ENCODE measurements at regions not wholly inside any gene's neighbourhood (a gene's known extent, or its start where the extent isn't known, plus 50 kb on each side); places are given as distances from the start of the nearest gene placed in this dataset.

DNA sequence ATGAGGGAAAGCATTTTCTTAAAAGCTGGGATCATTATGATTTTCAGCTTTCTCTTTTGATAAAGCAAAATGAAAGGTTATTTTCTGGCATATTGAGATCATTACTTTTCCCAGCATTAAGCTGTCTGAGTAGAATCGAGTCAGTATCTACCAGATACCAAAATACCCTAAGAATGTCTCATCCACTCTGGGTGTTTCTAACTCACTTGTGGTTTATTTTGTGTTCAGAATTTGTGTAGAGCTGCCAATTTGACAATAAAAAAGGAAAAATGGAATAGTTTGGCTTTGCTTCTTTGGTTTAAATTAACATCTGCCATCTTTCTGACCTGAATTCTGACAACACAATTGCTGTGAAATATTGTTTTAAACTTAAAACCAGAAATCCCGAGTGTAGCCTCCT, 438.7 kb upstream of the ARGLU1 start (continued):
- TF ChIP-seq, protein P1, sequence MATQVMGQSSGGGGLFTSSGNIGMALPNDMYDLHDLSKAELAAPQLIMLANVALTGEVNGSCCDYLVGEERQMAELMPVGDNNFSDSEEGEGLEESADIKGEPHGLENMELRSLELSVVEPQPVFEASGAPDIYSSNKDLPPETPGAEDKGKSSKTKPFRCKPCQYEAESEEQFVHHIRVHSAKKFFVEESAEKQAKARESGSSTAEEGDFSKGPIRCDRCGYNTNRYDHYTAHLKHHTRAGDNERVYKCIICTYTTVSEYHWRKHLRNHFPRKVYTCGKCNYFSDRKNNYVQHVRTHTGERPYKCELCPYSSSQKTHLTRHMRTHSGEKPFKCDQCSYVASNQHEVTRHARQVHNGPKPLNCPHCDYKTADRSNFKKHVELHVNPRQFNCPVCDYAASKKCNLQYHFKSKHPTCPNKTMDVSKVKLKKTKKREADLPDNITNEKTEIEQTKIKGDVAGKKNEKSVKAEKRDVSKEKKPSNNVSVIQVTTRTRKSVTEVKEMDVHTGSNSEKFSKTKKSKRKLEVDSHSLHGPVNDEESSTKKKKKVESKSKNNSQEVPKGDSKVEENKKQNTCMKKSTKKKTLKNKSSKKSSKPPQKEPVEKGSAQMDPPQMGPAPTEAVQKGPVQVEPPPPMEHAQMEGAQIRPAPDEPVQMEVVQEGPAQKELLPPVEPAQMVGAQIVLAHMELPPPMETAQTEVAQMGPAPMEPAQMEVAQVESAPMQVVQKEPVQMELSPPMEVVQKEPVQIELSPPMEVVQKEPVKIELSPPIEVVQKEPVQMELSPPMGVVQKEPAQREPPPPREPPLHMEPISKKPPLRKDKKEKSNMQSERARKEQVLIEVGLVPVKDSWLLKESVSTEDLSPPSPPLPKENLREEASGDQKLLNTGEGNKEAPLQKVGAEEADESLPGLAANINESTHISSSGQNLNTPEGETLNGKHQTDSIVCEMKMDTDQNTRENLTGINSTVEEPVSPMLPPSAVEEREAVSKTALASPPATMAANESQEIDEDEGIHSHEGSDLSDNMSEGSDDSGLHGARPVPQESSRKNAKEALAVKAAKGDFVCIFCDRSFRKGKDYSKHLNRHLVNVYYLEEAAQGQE (IDR thresholded peaks at IDR 0.05; ENCODE audit: low read depth, low read length) = no peak
- no peak for TF ChIP-seq JUND (IDR thresholded peaks at IDR 0.05)
- no peak for TF ChIP-seq TEAD4 (IDR thresholded peaks at IDR 0.05; ENCODE audit: borderline replicate concordance, insufficient read depth)
- no peak for TF ChIP-seq GABPA (IDR thresholded peaks at IDR 0.05; ENCODE audit: low read depth)

DNA sequence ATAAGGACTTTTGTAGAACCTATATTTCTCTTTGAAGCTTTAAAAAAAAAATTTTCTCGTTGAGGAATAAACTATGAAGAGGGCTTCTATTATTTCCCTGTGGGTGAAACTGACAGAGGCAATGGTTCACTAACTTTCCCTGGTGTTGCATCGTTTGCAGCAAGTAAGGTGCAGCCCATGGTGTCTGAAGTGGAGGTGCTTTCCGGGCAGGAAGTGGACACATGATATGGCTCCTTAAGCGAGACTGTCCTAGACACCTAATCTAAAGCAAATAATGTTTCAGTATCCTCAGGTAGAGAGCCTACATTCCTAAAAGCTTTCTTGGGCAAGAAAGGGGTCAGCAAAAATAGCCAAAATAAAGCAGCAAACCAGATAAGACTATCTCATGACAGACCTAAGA, 437.6 kb upstream of the ARGLU1 start:
- no peaks in the 10 kb centered on the region for H3K9me3 ChIP-seq
- no peak overlapping the region for H2AFZ ChIP-seq (ENCODE audit: low read depth)
- no peaks in the 10 kb centered on the region for H4K20me1 ChIP-seq (ENCODE audit: insufficient read depth)
- no peaks in the 10 kb centered on the region for H3K9me2 ChIP-seq
- H3F3A ChIP-seq (replicated peaks; ENCODE audit: insufficient read depth) = no peaks in the 10 kb centered on the region
- POLR2A ChIA-PET = no interaction called here
- H3K27ac ChIP-seq (ENCODE audit: low read depth in 2 of 2, low read length in 1 of 2) = no peak overlapping the region
- H3K4me3 ChIP-seq (ENCODE audit: low read depth in 2 of 2, low read length in 1 of 2) = no peak overlapping the region
- H3K4me1 ChIP-seq (ENCODE audit: control insufficient read depth in 1 of 2, insufficient read depth in 2 of 2, low read depth in 1 of 2, low read length in 1 of 2) = no peaks in the 10 kb centered on the region
- H3K36me3 ChIP-seq (replicated peaks in 1 of 2; ENCODE audit: control insufficient read depth in 1 of 2, insufficient read depth in 2 of 2, low read length in 1 of 2) = no peaks in the 10 kb centered on the region
- no peaks in the 10 kb centered on the region; the same call in 1 of the 2 replicates for H3K27me3 ChIP-seq (ENCODE audit: insufficient read depth)
- no peak overlapping the region for H3K9ac ChIP-seq
- H3K4me2 ChIP-seq = no peak overlapping the region
- no peak for DNase-seq
- 22% methylated on average over 4 of the region's 4 CpGs for WGBS (ENCODE audit: low lambda C conversion rate)
- H3K79me2 ChIP-seq (ENCODE audit: insufficient read depth) = no peaks in the 10 kb centered on the region
- no peak for TF ChIP-seq YY1 (IDR thresholded peaks at IDR 0.05; ENCODE audit: low read depth)
- TF ChIP-seq FOXM1 (IDR thresholded peaks at IDR 0.05; ENCODE audit: low read depth) = no peak
- TF ChIP-seq MEF2A (IDR thresholded peaks at IDR 0.05; ENCODE audit: borderline replicate concordance, low read depth) = no peak
- no peak for TF ChIP-seq CHD2 (IDR thresholded peaks at IDR 0.05; ENCODE audit: low read length, partially characterized antibody)
- no peak for TF ChIP-seq GATA2 (CRISPR knock-in tag; IDR thresholded peaks at IDR 0.05)
- CTCF ChIA-PET = no interaction called here

DNA sequence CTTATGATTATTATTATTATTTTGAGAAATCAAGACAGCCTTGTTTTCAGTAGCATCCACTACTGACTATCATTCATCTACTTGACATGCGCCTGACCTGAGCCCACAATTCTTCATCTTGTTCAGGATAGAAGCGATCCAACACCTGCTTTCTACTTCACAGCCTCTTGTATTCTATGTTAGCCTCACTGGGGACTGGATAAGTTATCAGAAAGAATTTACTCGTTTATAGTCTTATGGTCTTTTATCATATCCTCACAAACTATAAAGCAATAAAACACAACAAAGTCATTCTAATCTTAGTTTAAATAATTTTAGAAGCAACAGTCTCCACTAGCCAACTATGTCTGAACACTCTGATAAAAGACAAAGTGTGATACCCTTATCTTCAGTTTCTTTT, 436.0 kb upstream of the ARGLU1 start:
- Histone ChIP-seq H2AFZ (ENCODE audit: low read depth) (no peak overlapping the region), H3K36me3 (replicated peaks in 1 of 2; ENCODE audit: control insufficient read depth in 1 of 2, insufficient read depth in 2 of 2, low read length in 1 of 2) (no peaks in the 10 kb centered on the region), H3K4me2 (no peak overlapping the region), H3K27ac (ENCODE audit: low read depth in 2 of 2, low read length in 1 of 2) (no peak overlapping the region), H4K20me1 (ENCODE audit: insufficient read depth) (no peaks in the 10 kb centered on the region), H3K4me1 (ENCODE audit: control insufficient read depth in 1 of 2, insufficient read depth in 2 of 2, low read depth in 1 of 2, low read length in 1 of 2) (no peaks in the 10 kb centered on the region), H3K4me3 (ENCODE audit: low read depth in 2 of 2, low read length in 1 of 2) (no peak overlapping the region), H3K27me3 (ENCODE audit: insufficient read depth) (no peaks in the 10 kb centered on the region; the same call in 1 of the 2 replicates), H3K9me3 (no peaks in the 10 kb centered on the region), H3K9ac (no peak overlapping the region), H3K79me2 (ENCODE audit: insufficient read depth) (no peaks in the 10 kb centered on the region), H3F3A (replicated peaks; ENCODE audit: insufficient read depth) (no peaks in the 10 kb centered on the region), H3K9me2 (no peaks in the 10 kb centered on the region)
- WGBS (ENCODE audit: low lambda C conversion rate) = 26% methylated on average over 3 of the region's 3 CpGs
- TF ChIP-seq EZH2phosphoT487 (IDR thresholded peaks at IDR 0.05; ENCODE audit: borderline replicate concordance, low read depth) = no peak
- TF ChIP-seq, protein P2, sequence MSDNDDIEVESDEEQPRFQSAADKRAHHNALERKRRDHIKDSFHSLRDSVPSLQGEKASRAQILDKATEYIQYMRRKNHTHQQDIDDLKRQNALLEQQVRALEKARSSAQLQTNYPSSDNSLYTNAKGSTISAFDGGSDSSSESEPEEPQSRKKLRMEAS (IDR thresholded peaks at IDR 0.05; ENCODE audit: low read depth) = no peak
- no peak for DNase-seq
- CTCF ChIA-PET = no interaction called here
- POLR2A ChIA-PET = no interaction called here
